Esophagus squamous epithelium (tissue), 5 donors: ENCODE measurements at regions not wholly inside any gene's neighbourhood (a gene's known extent, or its start where the extent isn't known, plus 50 kb on each side); places are given as distances from the start of the nearest gene placed in this dataset.

Experiments
- DNase-seq: peaks from one replicate; lab custom pipeline; 2025; lab: John Stamatoyannopoulos, UW
- H3K27ac ChIP-seq, 4 donors: fragments of 200-600 bp; sonication (generic); one replicate each; pipeline ENCODE4 v1.5.1; 2016 to 2019; ENCODE audit warnings: mild to moderate bottlenecking in 1 of 4
- H3K27me3 ChIP-seq, 4 donors: fragments of 200-600 bp; sonication (generic); 1 replicate in 3 of 4; 2 replicates in 1 of 4; pipeline versions ENCODE4 v1.5.1 to v1.6.0; 2017 to 2021; ENCODE audit warnings: antibody characterized with exemption in 1 of 4
- H3K36me3 ChIP-seq, 3 donors: fragments of 200-600 bp; sonication (generic); one replicate each; pipeline ENCODE4 v1.5.1; 2016 to 2019
- H3K4me1 ChIP-seq, 3 donors: fragments of 200-600 bp; sonication (generic); one replicate each; pipeline ENCODE4 v1.5.1; 2017 to 2019
- H3K4me3 ChIP-seq, 4 donors: fragments of 200-600 bp; sonication (generic); 1 replicate in 3 of 4; 2 replicates in 1 of 4; pipeline ENCODE4 v1.5.1; 2016 to 2019; ENCODE audit warnings: mild to moderate bottlenecking in 2 of 4, moderate library complexity in 1 of 4
- H3K9me3 ChIP-seq, 3 donors: fragments of 200-600 bp; sonication (generic); one replicate each; pipeline ENCODE4 v1.5.1; 2016 to 2019
- CTCF ChIP-seq, 6 experiments: fragments of 450-650 bp in 4 of 6; fragments of 200-600 bp in 2 of 6; sonication (generic) in 2 of 6; IDR thresholded peaks; one replicate each; pipeline ENCODE4 v1.5.1; 2016 to 2019; ENCODE audit warnings: antibody characterized with exemption in 6 of 6, mild to moderate bottlenecking in 4 of 6, moderate library complexity in 4 of 6
- POLR2A ChIP-seq, 4 donors: fragments of 450-650 bp; IDR thresholded peaks; one replicate each; pipeline ENCODE4 v1.6.1; 2017; ENCODE audit warnings: antibody characterized with exemption in 4 of 4, mild to moderate bottlenecking in 4 of 4, moderate library complexity in 3 of 4
- WGBS, 2 donors: methylation state at CpG; one replicate each; pipeline ENCODE4 v1.1.5; 2018; 5-methylcytosine and 5-hydroxymethylcytosine counted together
- intact Hi-C: fragments of 100-400 bp; cut with DNase I; formaldehyde crosslinking; loops from one replicate; pipeline ENCODE4 v1.15.0; 2022
- donor health status: DM: yes; HTN: yes; CAD: no.

GRCh38 chr20:52382933-52383332 is 191.4 kb upstream of the ZFP64 start:
- peaks cover 0 to 8% (median 0%) of the 10 kb centered on the region in 3 donors for H3K9me3 ChIP-seq
- no peak for DNase-seq
- no peak overlapping the region for H3K4me3 ChIP-seq
- no peaks in the 10 kb centered on the region for H3K4me1 ChIP-seq
- 72 to 75% methylated on average over 4 of the region's 4 CpGs for WGBS, 2 donors
- TF ChIP-seq CTCF (IDR thresholded peaks at IDR 0.05) (no peak), POLR2A (IDR thresholded peaks at IDR 0.05) (no peak)
- H3K27ac ChIP-seq: no peak overlapping the region
- H3K27me3 ChIP-seq: peaks cover 0 to 4% (median 0%) of the 10 kb centered on the region in 4 donors
- no peaks in the 10 kb centered on the region for H3K36me3 ChIP-seq
- intact Hi-C loops: loop anchor here (5.0 kb wide), 1 partner anchor 141 kb away; no protein-coding TSS in a partner anchor

- Histone ChIP-seq H3K9me3 (peaks cover 0 to 8% (median 0%) of the 10 kb centered on the region in 3 donors), H3K4me1 (no peaks in the 10 kb centered on the region), H3K4me3 (no peak overlapping the region), H3K27ac (no peak overlapping the region), H3K27me3 (no peaks in the 10 kb centered on the region), H3K36me3 (no peaks in the 10 kb centered on the region)
- intact Hi-C loops: loop anchor here (5.0 kb wide), 1 partner anchor 138 kb away; no protein-coding TSS in a partner anchor
- DNase-seq: no peak
- 50 to 51% methylated on average over 7 of the region's 7 CpGs for WGBS, 2 donors
- no peak for TF ChIP-seq POLR2A (IDR thresholded peaks at IDR 0.05)
- peak; percentile 69 to 90 (median 82) for TF ChIP-seq CTCF (IDR thresholded peaks at IDR 0.05)
These were observed 188.3 kb upstream of the ZFP64 start for GRCh38 chr20:52379723-52380336.

GRCh38 chr20:52372169-52372568 is 180.6 kb upstream of the ZFP64 start:
- no peak for DNase-seq
- Histone ChIP-seq H3K4me1 (no peaks in the 10 kb centered on the region), H3K9me3 (no peaks in the 10 kb centered on the region), H3K27me3 (peaks cover 0 to 12% (median 0%) of the 10 kb centered on the region in 4 donors), H3K27ac (no peak overlapping the region), H3K4me3 (no peak overlapping the region), H3K36me3 (no peaks in the 10 kb centered on the region)
- whole genome bisulfite sequencing, 2 donors: 62% methylated on average over 4 of the region's 4 CpGs
- intact Hi-C loops: no loop called here
- TF ChIP-seq CTCF (IDR thresholded peaks at IDR 0.05) (no peak), POLR2A (IDR thresholded peaks at IDR 0.05) (no peak)

- intact Hi-C loops: no loop called here
- H3K27ac ChIP-seq: no peak overlapping the region
- H3K4me3 ChIP-seq: no peak overlapping the region
- H3K27me3 ChIP-seq: peaks cover 0 to 11% (median 0%) of the 10 kb centered on the region in 4 donors
- 91 to 93% methylated on average over 7 of the region's 7 CpGs for WGBS, 2 donors
- H3K9me3 ChIP-seq: no peaks in the 10 kb centered on the region
- H3K4me1 ChIP-seq: no peaks in the 10 kb centered on the region
- H3K36me3 ChIP-seq: no peaks in the 10 kb centered on the region
- TF ChIP-seq CTCF (IDR thresholded peaks at IDR 0.05) (no peak), POLR2A (IDR thresholded peaks at IDR 0.05) (no peak)
- no peak for DNase-seq
These were observed 174.1 kb upstream of the ZFP64 start for GRCh38 chr20:52365688-52366087.

GRCh38 chr20:52364405-52364804 is 172.8 kb upstream of the ZFP64 start:
- no peaks in the 10 kb centered on the region for H3K4me1 ChIP-seq
- no peak for DNase-seq
- H3K9me3 ChIP-seq: no peaks in the 10 kb centered on the region
- no peak overlapping the region for H3K4me3 ChIP-seq
- H3K27me3 ChIP-seq: peaks cover 0 to 7% (median 0%) of the 10 kb centered on the region in 4 donors
- intact Hi-C loops: no loop called here
- no peaks in the 10 kb centered on the region for H3K36me3 ChIP-seq
- no peak overlapping the region for H3K27ac ChIP-seq
- WGBS, 2 donors: 58 to 76% methylated on average over 1 of the region's 1 CpG
- no peak for TF ChIP-seq POLR2A (IDR thresholded peaks at IDR 0.05)
- TF ChIP-seq CTCF (IDR thresholded peaks at IDR 0.05): no peak
